AG04450 (cell line): ENCODE measurements at regions not wholly inside any gene's neighbourhood (a gene's known extent, or its start where the extent isn't known, plus 50 kb on each side); places are given as distances from the start of the nearest gene placed in this dataset.

Experiments used
- CTCF ChIA-PET: fragments of 300-600, 350-600 bp; formaldehyde crosslinking; extraction: SDS; loops from one replicate; lab custom pipeline; 2022; ENCODE audit warnings: antibody characterized with exemption, inconsistent platforms; lab: Charles Lee
- POLR2A ChIA-PET: fragments of 350-600 bp; formaldehyde crosslinking; extraction: SDS; loops from one replicate; lab custom pipeline; 2021; ENCODE audit warnings: antibody characterized with exemption, inconsistent platforms; lab: Yijun Ruan, JAX
- DNase-seq: peaks from one replicate; pipeline ENCODE4 v3.0.0-alpha.2; 2011; ENCODE audit warnings: low read depth, low spot score
- H3K27ac ChIP-seq: one replicate; pipeline ENCODE4 v1.5.1; 2012; ENCODE audit warnings: low read depth, low read length, control low read depth
- H3K27me3 ChIP-seq: one replicate; pipeline ENCODE4 v1.6.0; 2012; ENCODE audit warnings: low read length; ENCODE audit not compliant: control insufficient read depth, insufficient read depth
- H3K4me3 ChIP-seq: 2 replicates; pipeline ENCODE4 v1.5.1; 2011; ENCODE audit warnings: mild to moderate bottlenecking, low read depth, low read length, control low read depth
- H3K9me3 ChIP-seq: 2 replicates; pipeline ENCODE4 v1.5.1; 2012; ENCODE audit warnings: low read length; ENCODE audit not compliant: control insufficient read depth, insufficient read depth
- CTCF ChIP-seq: IDR thresholded peaks from 2 replicates; pipeline ENCODE4 v1.5.1; 2011; ENCODE audit warnings: low read depth, low read length, control low read depth, inconsistent platforms

GRCh38 chr1:30048905-30049304 is 674.5 kb downstream of the MATN1 start:
- POLR2A ChIA-PET = no interaction called here
- DNase-seq = no peak
- CTCF ChIA-PET = no interaction called here
- H3K27ac ChIP-seq = no peak overlapping the region
- no peak for TF ChIP-seq CTCF
- H3K9me3 ChIP-seq = no peaks in the 10 kb centered on the region
- H3K27me3 ChIP-seq = peaks cover 4% of the 10 kb centered on the region
- H3K4me3 ChIP-seq = no peak overlapping the region

- peaks cover 4% of the 10 kb centered on the region for H3K27me3 ChIP-seq
- no peak for TF ChIP-seq CTCF
- CTCF ChIA-PET = no interaction called here
- POLR2A ChIA-PET = no interaction called here
- H3K4me3 ChIP-seq = no peak overlapping the region
- DNase-seq = no peak
- no peak overlapping the region for H3K27ac ChIP-seq
- H3K9me3 ChIP-seq = peaks cover 7% of the 10 kb centered on the region
Observed at GRCh38 chr1:30047576-30047975, 675.8 kb downstream of the MATN1 start.

- H3K27ac ChIP-seq = no peak overlapping the region
- H3K9me3 ChIP-seq = peaks cover 14% of the 10 kb centered on the region
- POLR2A ChIA-PET = no interaction called here
- peaks cover 4% of the 10 kb centered on the region for H3K27me3 ChIP-seq
- no peak for DNase-seq
- no peak overlapping the region for H3K4me3 ChIP-seq
- TF ChIP-seq CTCF = no peak
- CTCF ChIA-PET = no interaction called here
Observed at GRCh38 chr1:30046751-30047150, 676.6 kb downstream of the MATN1 start.

GRCh38 chr1:30045304-30046090 is 677.9 kb downstream of the MATN1 start:
- CTCF ChIA-PET = no interaction called here
- TF ChIP-seq CTCF = no peak
- no peak overlapping the region for H3K4me3 ChIP-seq
- H3K27me3 ChIP-seq = peaks cover 2% of the 10 kb centered on the region
- H3K9me3 ChIP-seq = peaks cover 17% of the 10 kb centered on the region
- POLR2A ChIA-PET = no interaction called here
- H3K27ac ChIP-seq = no peak overlapping the region
- DNase-seq = no peak

GRCh38 chr1:30044656-30045144 is 678.7 kb downstream of the MATN1 start:
- TF ChIP-seq CTCF = no peak
- no peak for DNase-seq
- Histone ChIP-seq H3K27ac (no peak overlapping the region), H3K9me3 (peaks cover 17% of the 10 kb centered on the region), H3K27me3 (peaks cover under 1% of the 10 kb centered on the region), H3K4me3 (no peak overlapping the region)
- ChIA-PET CTCF (no interaction called here), POLR2A (interaction anchor here (0.7 kb wide), 1 partner anchor 145 kb away, joined by 3 read pairs; no protein-coding TSS in a partner anchor)
